ENCODE measurements at regions not wholly inside any gene's neighbourhood (a gene's known extent, or its start where the extent isn't known, plus 50 kb on each side); places are given as distances from the start of the nearest gene placed in this dataset.

GRCh38 chr3:132232231-132232792 lies 84.9 kb upstream of the ACP3 start:
- Mint-ChIP-seq H3K36me3 (ENCODE audit: low read depth) (no peaks in the 10 kb centered on the region), H3K4me3 (no peak overlapping the region), H3K9me3 (no peaks in the 10 kb centered on the region), H3K27me3 (no peaks in the 10 kb centered on the region), H3K27ac (no peak overlapping the region), H3K4me1 (no peaks in the 10 kb centered on the region)
- intact Hi-C loops (cut with micrococcal nuclease) = no loop called here
- DNase-seq = no peak

- no peak overlapping the region for H3K4me3 Mint-ChIP-seq
- intact Hi-C loops (cut with micrococcal nuclease) = no loop called here
- no peaks in the 10 kb centered on the region for H3K9me3 Mint-ChIP-seq
- no peaks in the 10 kb centered on the region for H3K36me3 Mint-ChIP-seq (ENCODE audit: low read depth)
- peaks cover 8% of the 10 kb centered on the region for H3K27me3 Mint-ChIP-seq
- H3K4me1 Mint-ChIP-seq = no peaks in the 10 kb centered on the region
- H3K27ac Mint-ChIP-seq = no peak overlapping the region
- DNase-seq = no peak
Measured at GRCh38 chr3:132236701-132237651, 80.2 kb upstream of the ACP3 start.

- Mint-ChIP-seq H3K9me3 (no peaks in the 10 kb centered on the region), H3K27ac (no peak overlapping the region)
- no peak for DNase-seq
Measured at GRCh38 chr3:132237652-132238032, 79.6 kb upstream of the ACP3 start.

GRCh38 chr3:132239587-132239986 lies 77.6 kb upstream of the ACP3 start:
- Mint-ChIP-seq H3K9me3 (no peaks in the 10 kb centered on the region), H3K4me3 (no peak overlapping the region), H3K27me3 (peaks cover 13% of the 10 kb centered on the region), H3K36me3 (ENCODE audit: low read depth) (no peaks in the 10 kb centered on the region), H3K27ac (no peak overlapping the region), H3K4me1 (no peaks in the 10 kb centered on the region)
- DNase-seq = no peak
- intact Hi-C loops (cut with micrococcal nuclease) = no loop called here

More at GRCh38 chr3:132237652-132238032, 79.6 kb upstream of the ACP3 start:
- H3K4me3 Mint-ChIP-seq = no peak overlapping the region
- intact Hi-C loops (cut with micrococcal nuclease) = no loop called here
- H3K4me1 Mint-ChIP-seq = no peaks in the 10 kb centered on the region
- no peaks in the 10 kb centered on the region for H3K36me3 Mint-ChIP-seq (ENCODE audit: low read depth)
- peaks cover 10% of the 10 kb centered on the region for H3K27me3 Mint-ChIP-seq

GRCh38 chr3:132241776-132242514 lies 75.3 kb upstream of the ACP3 start:
- intact Hi-C loops (cut with micrococcal nuclease) = no loop called here
- no peak overlapping the region for H3K4me3 Mint-ChIP-seq
- H3K27ac Mint-ChIP-seq = no peak overlapping the region
- no peaks in the 10 kb centered on the region for H3K36me3 Mint-ChIP-seq (ENCODE audit: low read depth)
- peaks cover 21% of the 10 kb centered on the region for H3K27me3 Mint-ChIP-seq
- H3K9me3 Mint-ChIP-seq = no peaks in the 10 kb centered on the region
- H3K4me1 Mint-ChIP-seq = no peaks in the 10 kb centered on the region
- DNase-seq = no peak

GRCh38 chr3:132242790-132243189 lies 74.4 kb upstream of the ACP3 start:
- no peak for DNase-seq
- Mint-ChIP-seq H3K4me1 (no peaks in the 10 kb centered on the region), H3K4me3 (no peak overlapping the region), H3K27ac (no peak overlapping the region), H3K27me3 (peaks cover 22% of the 10 kb centered on the region), H3K9me3 (no peaks in the 10 kb centered on the region), H3K36me3 (ENCODE audit: low read depth) (no peaks in the 10 kb centered on the region)
- intact Hi-C loops (cut with micrococcal nuclease) = no loop called here

- Mint-ChIP-seq H3K4me1 (no peaks in the 10 kb centered on the region), H3K36me3 (ENCODE audit: low read depth) (no peaks in the 10 kb centered on the region), H3K27ac (no peak overlapping the region), H3K9me3 (no peaks in the 10 kb centered on the region), H3K27me3 (peaks cover 22% of the 10 kb centered on the region), H3K4me3 (no peak overlapping the region)
- no peak for DNase-seq
- intact Hi-C loops (cut with micrococcal nuclease) = no loop called here
Measured at GRCh38 chr3:132245552-132246142, 71.6 kb upstream of the ACP3 start.

GRCh38 chr3:132246212-132246611 lies 71.0 kb upstream of the ACP3 start:
- peaks cover 22% of the 10 kb centered on the region for H3K27me3 Mint-ChIP-seq
- intact Hi-C loops (cut with micrococcal nuclease) = no loop called here
- H3K4me3 Mint-ChIP-seq = no peak overlapping the region
- no peak for DNase-seq
- H3K27ac Mint-ChIP-seq = no peak overlapping the region
- H3K4me1 Mint-ChIP-seq = no peaks in the 10 kb centered on the region
- no peaks in the 10 kb centered on the region for H3K9me3 Mint-ChIP-seq
- H3K36me3 Mint-ChIP-seq (ENCODE audit: low read depth) = no peaks in the 10 kb centered on the region

- H3K9me3 Mint-ChIP-seq = no peaks in the 10 kb centered on the region
- peaks cover 18% of the 10 kb centered on the region for H3K27me3 Mint-ChIP-seq
- DNase-seq = no peak
- H3K4me1 Mint-ChIP-seq = no peaks in the 10 kb centered on the region
- no peak overlapping the region for H3K4me3 Mint-ChIP-seq
- intact Hi-C loops (cut with micrococcal nuclease) = no loop called here
- no peak overlapping the region for H3K27ac Mint-ChIP-seq
- no peaks in the 10 kb centered on the region for H3K36me3 Mint-ChIP-seq (ENCODE audit: low read depth)
Measured at GRCh38 chr3:132247211-132247610, 70.0 kb upstream of the ACP3 start.

- DNase-seq = no peak
- Mint-ChIP-seq H3K9me3 (no peaks in the 10 kb centered on the region), H3K4me3 (no peak overlapping the region), H3K27me3 (peaks cover 15% of the 10 kb centered on the region), H3K27ac (no peak overlapping the region), H3K36me3 (ENCODE audit: low read depth) (no peaks in the 10 kb centered on the region), H3K4me1 (no peaks in the 10 kb centered on the region)
- intact Hi-C loops (cut with micrococcal nuclease) = no loop called here
Measured at GRCh38 chr3:132248490-132248889, 68.7 kb upstream of the ACP3 start.

- Mint-ChIP-seq H3K27me3 (peaks cover 6% of the 10 kb centered on the region), H3K36me3 (ENCODE audit: low read depth) (no peaks in the 10 kb centered on the region), H3K4me3 (no peak overlapping the region), H3K9me3 (no peaks in the 10 kb centered on the region), H3K4me1 (no peaks in the 10 kb centered on the region), H3K27ac (no peak overlapping the region)
- DNase-seq = peak; percentile 61
- intact Hi-C loops (cut with micrococcal nuclease) = loop anchor here (1.0 to 10.0 kb wide), 2 partner anchors 90 to 141 kb away; no protein-coding TSS in a partner anchor
Measured at GRCh38 chr3:132253262-132253878, 63.8 kb upstream of the ACP3 start.

GRCh38 chr3:132254076-132254755 lies 63.0 kb upstream of the ACP3 start:
- no peak for DNase-seq
- intact Hi-C loops (cut with micrococcal nuclease) = loop anchor here (10.0 kb wide), 1 partner anchor 141 kb away; no protein-coding TSS in a partner anchor
- H3K4me1 Mint-ChIP-seq = no peaks in the 10 kb centered on the region
- no peaks in the 10 kb centered on the region for H3K36me3 Mint-ChIP-seq (ENCODE audit: low read depth)
- no peaks in the 10 kb centered on the region for H3K9me3 Mint-ChIP-seq
- peaks cover 9% of the 10 kb centered on the region for H3K27me3 Mint-ChIP-seq
- no peak overlapping the region for H3K4me3 Mint-ChIP-seq
- H3K27ac Mint-ChIP-seq = no peak overlapping the region
